ENCODE measurements at regions not wholly inside any gene's neighbourhood (a gene's known extent, or its start where the extent isn't known, plus 50 kb on each side); places are given as distances from the start of the nearest gene placed in this dataset.
"Not testable (repeated sequence)": the region's sequence is repeated elsewhere in the genome, so short reads cannot be mapped to it uniquely, and the experiment has no call there.

GRCh38 chr19:30825505-30825904 lies 453.3 kb downstream of the ZNF536 start:
- H3K27ac ChIP-seq (ENCODE audit: low read depth, low read length); H2BK120ac ChIP-seq (replicated peaks; ENCODE audit: low read depth, low read length); POLR2A ChIA-PET (ENCODE audit: partially characterized antibody); H3K79me2 ChIP-seq (ENCODE audit: control insufficient read depth in 1 of 2, insufficient read depth in 2 of 2, low read length in 2 of 2); H3K4me2 ChIP-seq (ENCODE audit: insufficient read depth in 1 of 2, low read depth in 2 of 2, low read length in 2 of 2); H2BK15ac ChIP-seq (ENCODE audit: low read length); H4K8ac ChIP-seq (ENCODE audit: extremely low read depth, insufficient read depth, low read length); FAIRE-seq; H3K36me3 ChIP-seq (ENCODE audit: control insufficient read depth in 2 of 4, insufficient read depth in 4 of 4, low read length in 3 of 4); CTCF ChIA-PET (ENCODE audit: partially characterized antibody); H3K9ac ChIP-seq (replicated peaks in 1 of 4; ENCODE audit: extremely low read depth in 1 of 4, low read depth in 3 of 4, low read length in 3 of 4); H2AK5ac ChIP-seq (ENCODE audit: low read depth, low read length); H3K23me2 ChIP-seq (ENCODE audit: low read depth, low read length); H3K18ac ChIP-seq (ENCODE audit: extremely low read depth, low read length); H3K4ac ChIP-seq (replicated peaks; ENCODE audit: insufficient read length, low read depth, low read length); H2BK12ac ChIP-seq (ENCODE audit: low read depth, low read length); DNase-seq (ENCODE audit: low read depth in 1 of 2, low spot score in 2 of 2); H3K56ac ChIP-seq (replicated peaks; ENCODE audit: insufficient read length, low read depth, low read length); H3K79me1 ChIP-seq (ENCODE audit: low read depth, low read length); H2AFZ ChIP-seq (ENCODE audit: low read length); H3K14ac ChIP-seq (ENCODE audit: insufficient read length); H4K91ac ChIP-seq (replicated peaks; ENCODE audit: insufficient read length, low read length); H4K5ac ChIP-seq (ENCODE audit: insufficient read length, low read depth, low read length); H2BK20ac ChIP-seq (ENCODE audit: low read length); H3K4me3 ChIP-seq (ENCODE audit: extremely low read depth in 1 of 4, insufficient read depth in 2 of 4, low read depth in 3 of 4, low read length in 4 of 4); H3K9me3 ChIP-seq (ENCODE audit: insufficient read depth in 2 of 2, low read depth in 1 of 2, low read length in 1 of 2); H3K4me1 ChIP-seq (replicated peaks in 1 of 4; ENCODE audit: control insufficient read depth in 3 of 4, insufficient read depth in 4 of 4, low read length in 3 of 4); H4K20me1 ChIP-seq (replicated peaks in 1 of 2; ENCODE audit: control insufficient read depth in 1 of 2, insufficient read depth in 2 of 2, low read length in 2 of 2); H3K27me3 ChIP-seq (replicated peaks in 1 of 4; ENCODE audit: control insufficient read depth in 3 of 4, extremely low read depth in 1 of 4, insufficient read depth in 3 of 4, low read length in 3 of 4); H3K23ac ChIP-seq (ENCODE audit: insufficient read length); H2BK5ac ChIP-seq (ENCODE audit: low read depth, low read length): not testable (repeated sequence)
- 88% methylated on average over 5 of the region's 5 CpGs; no CpG with 5 or more reads in 1 of the 2 experiments for WGBS, 2 experiments (ENCODE audit: extremely low coverage in 1 of 2, insufficient coverage in 1 of 2, insufficient read length in 1 of 2, insufficient replicate concordance in 2 of 2, low coverage in 1 of 2, low lambda C conversion rate in 2 of 2, missing lambda C conversion rate in 1 of 2)
